ENCODE measurements at regions not wholly inside any gene's neighbourhood (a gene's known extent, or its start where the extent isn't known, plus 50 kb on each side); places are given as distances from the start of the nearest gene placed in this dataset.

DNA sequence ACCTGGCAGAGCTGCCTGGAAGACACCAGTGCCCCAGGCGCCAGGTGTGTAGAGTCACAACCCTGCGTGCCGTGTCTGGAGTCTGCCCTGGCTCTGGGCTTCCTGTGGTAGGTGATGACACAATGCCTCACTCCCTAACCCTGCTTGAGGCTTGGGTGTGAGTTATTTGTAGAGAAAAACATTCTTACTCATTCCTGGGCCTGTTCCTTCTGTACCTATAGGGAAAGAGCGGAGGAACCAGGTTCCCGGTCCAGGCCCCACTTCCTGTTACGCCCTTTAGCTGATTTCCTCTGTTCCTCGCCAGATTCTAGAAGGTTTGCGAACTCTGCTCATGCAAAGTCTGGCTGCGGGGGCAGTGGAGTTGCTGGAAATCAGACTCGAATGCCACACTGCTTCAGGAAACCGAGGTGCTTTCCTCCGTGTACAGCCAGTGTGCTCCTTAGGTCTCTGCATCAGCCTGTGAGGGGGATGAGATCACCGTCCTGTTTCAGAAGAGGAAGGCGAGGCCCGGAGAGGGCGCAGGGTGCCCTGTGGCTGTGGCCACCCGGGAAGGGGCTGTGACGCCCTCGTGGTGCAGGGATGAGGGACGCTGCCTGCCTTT, 67.1 kb upstream of the DUSP22 start:
- TF ChIP-seq POLR2A (IDR thresholded peaks at IDR 0.05; ENCODE audit: low read depth, low read length) (peak; percentile 58; the same call in 1 of the 2 replicates), POLR2AphosphoS5 (IDR thresholded peaks at IDR 0.05; ENCODE audit: low read depth, low read length) (0 out of 2 replicates have a peak, but pooled peaks have one; percentile 13), TAF1 (IDR thresholded peaks at IDR 0.05; ENCODE audit: low read depth, low read length) (peak; percentile 17; the same call in 1 of the 2 replicates)

All from GM12891 (cell line).